PC-3 (cell line): ENCODE measurements at regions not wholly inside any gene's neighbourhood (a gene's known extent, or its start where the extent isn't known, plus 50 kb on each side); places are given as distances from the start of the nearest gene placed in this dataset.

Experiments
- EZH2phosphoT487 ChIP-seq: fragments of 300-600 bp; sonication (generic); IDR thresholded peaks from 2 replicates; pipeline ENCODE4 v1.6.1; 2018; ENCODE audit warnings: mild to moderate bottlenecking, antibody characterized with exemption, low read length, borderline replicate concordance
- TF ChIP-seq, protein P1 (sequence below): fragments of 300-600 bp; sonication (generic); conservative IDR thresholded peaks from 2 replicates; pipeline ENCODE4 v1.5.1; 2017; ENCODE audit warnings: antibody characterized with exemption, low read depth, mild to moderate bottlenecking, low read length

DNA sequence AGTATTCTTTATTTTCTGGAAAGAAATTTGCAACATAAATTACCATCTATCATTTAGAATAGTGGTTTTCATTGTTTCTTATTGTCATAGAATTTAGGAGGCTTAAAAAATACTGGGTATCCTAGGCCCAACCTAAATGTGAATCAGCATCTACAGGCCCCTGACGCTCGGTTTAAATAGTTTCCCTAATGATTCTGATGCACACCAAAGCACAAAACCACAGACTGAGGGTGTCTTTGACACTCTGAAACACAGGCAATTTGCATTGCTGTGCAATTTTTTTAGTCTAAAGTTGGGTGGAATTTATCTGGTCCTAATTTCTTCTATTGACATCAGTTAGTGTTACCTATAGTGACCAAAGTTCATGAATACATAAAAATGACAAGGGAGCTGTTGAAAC is 87.6 kb upstream of the SSTR1 start:
- TF ChIP-seq, protein P1, sequence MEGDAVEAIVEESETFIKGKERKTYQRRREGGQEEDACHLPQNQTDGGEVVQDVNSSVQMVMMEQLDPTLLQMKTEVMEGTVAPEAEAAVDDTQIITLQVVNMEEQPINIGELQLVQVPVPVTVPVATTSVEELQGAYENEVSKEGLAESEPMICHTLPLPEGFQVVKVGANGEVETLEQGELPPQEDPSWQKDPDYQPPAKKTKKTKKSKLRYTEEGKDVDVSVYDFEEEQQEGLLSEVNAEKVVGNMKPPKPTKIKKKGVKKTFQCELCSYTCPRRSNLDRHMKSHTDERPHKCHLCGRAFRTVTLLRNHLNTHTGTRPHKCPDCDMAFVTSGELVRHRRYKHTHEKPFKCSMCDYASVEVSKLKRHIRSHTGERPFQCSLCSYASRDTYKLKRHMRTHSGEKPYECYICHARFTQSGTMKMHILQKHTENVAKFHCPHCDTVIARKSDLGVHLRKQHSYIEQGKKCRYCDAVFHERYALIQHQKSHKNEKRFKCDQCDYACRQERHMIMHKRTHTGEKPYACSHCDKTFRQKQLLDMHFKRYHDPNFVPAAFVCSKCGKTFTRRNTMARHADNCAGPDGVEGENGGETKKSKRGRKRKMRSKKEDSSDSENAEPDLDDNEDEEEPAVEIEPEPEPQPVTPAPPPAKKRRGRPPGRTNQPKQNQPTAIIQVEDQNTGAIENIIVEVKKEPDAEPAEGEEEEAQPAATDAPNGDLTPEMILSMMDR: no peak
- no peak for TF ChIP-seq EZH2phosphoT487
